ENCODE measurements at regions not wholly inside any gene's neighbourhood (a gene's known extent, or its start where the extent isn't known, plus 50 kb on each side); places are given as distances from the start of the nearest gene placed in this dataset.

- intact Hi-C loops (cut with DNase I) = no loop called here
- H3K27me3 ChIP-seq = no peaks in the 10 kb centered on the region
- WGBS, 2 donors = 40 to 53% methylated on average over 2 of the region's 2 CpGs
- no peaks in the 10 kb centered on the region for H3K9me3 ChIP-seq
- DNase-seq = no peak
- no peak overlapping the region for H3K27ac ChIP-seq
- no peak overlapping the region for H3K4me3 ChIP-seq
- TF ChIP-seq CTCF (IDR thresholded peaks at IDR 0.05) (no peak), POLR2A (IDR thresholded peaks at IDR 0.05) (no peak)
- no peaks in the 10 kb centered on the region for H3K36me3 ChIP-seq
- no peaks in the 10 kb centered on the region for H3K4me1 ChIP-seq
Observed at GRCh38 chr11:15536438-15536837, 421.7 kb downstream of the INSC start.

- intact Hi-C loops (cut with DNase I) = no loop called here
- 15 to 16% methylated on average over 4 of the region's 4 CpGs for WGBS, 2 donors
- Histone ChIP-seq H3K4me3 (no peak overlapping the region), H3K9me3 (no peaks in the 10 kb centered on the region), H3K36me3 (no peaks in the 10 kb centered on the region), H3K27ac (no peak overlapping the region), H3K4me1 (no peaks in the 10 kb centered on the region), H3K27me3 (no peaks in the 10 kb centered on the region)
- DNase-seq = no peak
- TF ChIP-seq POLR2A (IDR thresholded peaks at IDR 0.05) = no peak
- no peak for TF ChIP-seq CTCF (IDR thresholded peaks at IDR 0.05)
Observed at GRCh38 chr11:15539645-15540044, 424.9 kb downstream of the INSC start.

GRCh38 chr11:15541079-15541478, 426.4 kb downstream of the INSC start:
- WGBS, 2 donors = 71 to 76% methylated on average over 3 of the region's 3 CpGs
- no peak for TF ChIP-seq POLR2A (IDR thresholded peaks at IDR 0.05)
- no peak for TF ChIP-seq CTCF (IDR thresholded peaks at IDR 0.05)

DNA sequence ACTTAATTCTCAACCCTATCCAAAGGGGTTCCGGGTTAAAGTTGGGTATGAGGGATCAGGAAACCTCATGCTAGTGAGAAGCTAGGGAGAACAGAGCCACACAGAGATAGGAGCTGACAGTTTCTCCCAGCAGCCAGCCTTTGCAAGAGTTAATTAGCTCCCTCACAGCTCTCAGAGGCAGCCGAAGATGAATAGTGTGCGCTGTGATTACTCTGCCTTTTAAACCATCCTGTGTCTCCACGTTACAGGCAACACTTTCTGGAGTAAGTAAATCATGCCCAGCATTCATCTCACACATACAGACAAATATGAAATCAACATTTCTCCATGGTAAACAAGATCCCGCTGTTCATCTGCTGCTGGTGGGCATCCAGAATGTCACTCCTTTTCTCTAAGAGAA, 429.6 kb downstream of the INSC start:
- no peak for DNase-seq
- Histone ChIP-seq H3K27me3 (no peaks in the 10 kb centered on the region), H3K36me3 (no peaks in the 10 kb centered on the region), H3K27ac (no peak overlapping the region), H3K9me3 (no peaks in the 10 kb centered on the region), H3K4me1 (no peaks in the 10 kb centered on the region), H3K4me3 (no peak overlapping the region)
- no peak for TF ChIP-seq CTCF (IDR thresholded peaks at IDR 0.05)
- no peak for TF ChIP-seq POLR2A (IDR thresholded peaks at IDR 0.05)
- WGBS, 2 donors = 69 to 72% methylated on average over 5 of the region's 5 CpGs
- intact Hi-C loops (cut with DNase I) = no loop called here

More at GRCh38 chr11:15541079-15541478, 426.4 kb downstream of the INSC start:
- DNase-seq = no peak
- Histone ChIP-seq H3K9me3 (no peaks in the 10 kb centered on the region), H3K27ac (no peak overlapping the region), H3K27me3 (no peaks in the 10 kb centered on the region), H3K4me1 (no peaks in the 10 kb centered on the region), H3K36me3 (no peaks in the 10 kb centered on the region), H3K4me3 (no peak overlapping the region)
- intact Hi-C loops (cut with DNase I) = no loop called here

GRCh38 chr11:15547685-15548084, 433.0 kb downstream of the INSC start:
- Histone ChIP-seq H3K36me3 (no peaks in the 10 kb centered on the region), H3K9me3 (no peaks in the 10 kb centered on the region), H3K4me1 (no peaks in the 10 kb centered on the region), H3K27me3 (peaks cover 0 to 3% (median 0%) of the 10 kb centered on the region in 4 donors), H3K27ac (no peak overlapping the region), H3K4me3 (no peak overlapping the region)
- intact Hi-C loops (cut with DNase I) = no loop called here
- TF ChIP-seq CTCF (IDR thresholded peaks at IDR 0.05) (no peak), POLR2A (IDR thresholded peaks at IDR 0.05) (no peak)
- whole genome bisulfite sequencing, 2 donors = 55 to 91% methylated on average over 3 of the region's 3 CpGs
- DNase-seq = no peak
